A673 (cell line): ENCODE measurements at regions not wholly inside any gene's neighbourhood (a gene's known extent, or its start where the extent isn't known, plus 50 kb on each side); places are given as distances from the start of the nearest gene placed in this dataset.

Experiments used
- BruUV-seq: library from RNA; stranded (reverse); fragments of 400-500 nt; replicated peaks from 2 replicates; lab custom pipeline; 2021; lab: Mats Ljungman, UMichigan
- CTCF ChIA-PET: fragments of 300-600 bp; sonication (Branson Sonifier 250); formaldehyde crosslinking; loops from one replicate; lab custom pipeline; 2022; ENCODE audit warnings: antibody characterized with exemption; lab: Charles Lee
- POLR2A ChIA-PET: fragments of 300-600 bp; sonication (Branson Sonifier 250); formaldehyde crosslinking; loops from one replicate; lab custom pipeline; 2022; ENCODE audit warnings: antibody characterized with exemption; ENCODE audit not compliant: low non-redundant PET; lab: Charles Lee
- DNase-seq: peaks from one replicate; pipeline ENCODE4 v3.0.0-alpha.2; 2015; ENCODE audit warnings: low spot score
- H3K27ac ChIP-seq: fragments of 200-600 bp; sonication (generic); 2 replicates; pipeline ENCODE4 v1.5.1; 2016; ENCODE audit warnings: mixed run types, low read depth, mild to moderate bottlenecking, mixed read lengths, antibody characterized with exemption, low read length; ENCODE audit not compliant: poor library complexity, severe bottlenecking
- H3K27me3 ChIP-seq: fragments of 200-600 bp; sonication (generic); replicated peaks from 2 replicates; pipeline ENCODE4 v1.6.1; 2017; ENCODE audit warnings: mixed run types, low read depth, mild to moderate bottlenecking, mixed read lengths, antibody characterized with exemption, low read length; ENCODE audit not compliant: insufficient read depth, poor library complexity
- H3K36me3 ChIP-seq: fragments of 200-600 bp; sonication (generic); 2 replicates; pipeline ENCODE4 v1.6.1; 2016; ENCODE audit warnings: mixed run types, mild to moderate bottlenecking, mixed read lengths, antibody characterized with exemption, low read length; ENCODE audit not compliant: insufficient read depth, poor library complexity, severe bottlenecking
- H3K4me1 ChIP-seq: fragments of 200-600 bp; sonication (generic); 2 replicates; pipeline ENCODE4 v1.6.1; 2017; ENCODE audit warnings: mixed run types, mild to moderate bottlenecking, mixed read lengths, antibody characterized with exemption, low read length; ENCODE audit not compliant: insufficient read depth, poor library complexity, severe bottlenecking
- H3K4me3 ChIP-seq: fragments of 200-600 bp; sonication (generic); 2 replicates; pipeline ENCODE4 v1.5.1; 2016; ENCODE audit warnings: low read depth, mixed run types, mild to moderate bottlenecking, mixed read lengths, low read length; ENCODE audit not compliant: poor library complexity, severe bottlenecking
- H3K9me3 ChIP-seq: fragments of 200-600 bp; sonication (generic); 2 replicates; pipeline ENCODE4 v1.6.1; 2016; ENCODE audit warnings: mixed run types, low read depth, mild to moderate bottlenecking, mixed read lengths, antibody characterized with exemption, low read length; ENCODE audit not compliant: poor library complexity, severe bottlenecking
- EZH2 ChIP-seq: fragments of 200-600 bp; sonication (generic); IDR thresholded peaks from 2 replicates; pipeline ENCODE4 v1.6.1; 2017; ENCODE audit warnings: borderline replicate concordance, low read depth, mild to moderate bottlenecking, mixed read lengths, antibody characterized with exemption, low read length; ENCODE audit not compliant: poor library complexity, severe bottlenecking
- intact Hi-C: fragments of 100-400 bp; cut with micrococcal nuclease; formaldehyde crosslinking; loops from one replicate; pipeline ENCODE4 v1.10.0; 2022; ENCODE audit not compliant: unreplicated experiment
- TF ChIP-seq, protein P1 (sequence below): fragments of 300-800, 200-600 bp; sonication (generic); conservative IDR thresholded peaks from 2 replicates; pipeline ENCODE4 v1.5.1; 2017; ENCODE audit warnings: low read depth, mild to moderate bottlenecking, antibody characterized with exemption, low read length, moderate library complexity, mixed read lengths

DNA sequence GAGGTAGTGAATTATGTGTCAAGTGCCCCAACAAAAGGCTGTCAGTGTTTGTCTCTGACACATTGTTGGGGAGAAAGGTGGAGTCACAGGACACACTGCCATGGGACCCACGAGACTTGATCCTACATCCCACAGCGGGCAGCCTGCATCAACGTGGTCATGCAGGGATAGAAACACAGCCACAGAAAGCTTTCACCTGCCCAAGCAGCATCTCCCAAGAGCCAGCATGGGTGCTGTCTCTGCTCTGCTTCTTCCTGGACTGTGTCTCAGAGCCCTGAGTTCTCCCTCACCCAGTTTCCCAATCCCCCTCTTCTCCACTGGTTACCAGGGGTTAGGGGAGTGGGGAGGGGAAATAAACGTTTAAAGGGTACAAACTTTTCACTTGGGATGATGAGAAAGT lies 97.2 kb downstream of the VPREB1 start:
- H3K36me3 ChIP-seq: no peaks in the 10 kb centered on the region
- ChIA-PET POLR2A (no interaction called here), CTCF (no interaction called here)
- no peak for DNase-seq
- BruUV-seq: no TSS peak
- no peaks in the 10 kb centered on the region for H3K9me3 ChIP-seq
- H3K27ac ChIP-seq: no peak overlapping the region
- H3K27me3 ChIP-seq: peaks cover 57% of the 10 kb centered on the region
- no peaks in the 10 kb centered on the region for H3K4me1 ChIP-seq
- no peak for TF ChIP-seq EZH2
- TF ChIP-seq, protein P1, sequence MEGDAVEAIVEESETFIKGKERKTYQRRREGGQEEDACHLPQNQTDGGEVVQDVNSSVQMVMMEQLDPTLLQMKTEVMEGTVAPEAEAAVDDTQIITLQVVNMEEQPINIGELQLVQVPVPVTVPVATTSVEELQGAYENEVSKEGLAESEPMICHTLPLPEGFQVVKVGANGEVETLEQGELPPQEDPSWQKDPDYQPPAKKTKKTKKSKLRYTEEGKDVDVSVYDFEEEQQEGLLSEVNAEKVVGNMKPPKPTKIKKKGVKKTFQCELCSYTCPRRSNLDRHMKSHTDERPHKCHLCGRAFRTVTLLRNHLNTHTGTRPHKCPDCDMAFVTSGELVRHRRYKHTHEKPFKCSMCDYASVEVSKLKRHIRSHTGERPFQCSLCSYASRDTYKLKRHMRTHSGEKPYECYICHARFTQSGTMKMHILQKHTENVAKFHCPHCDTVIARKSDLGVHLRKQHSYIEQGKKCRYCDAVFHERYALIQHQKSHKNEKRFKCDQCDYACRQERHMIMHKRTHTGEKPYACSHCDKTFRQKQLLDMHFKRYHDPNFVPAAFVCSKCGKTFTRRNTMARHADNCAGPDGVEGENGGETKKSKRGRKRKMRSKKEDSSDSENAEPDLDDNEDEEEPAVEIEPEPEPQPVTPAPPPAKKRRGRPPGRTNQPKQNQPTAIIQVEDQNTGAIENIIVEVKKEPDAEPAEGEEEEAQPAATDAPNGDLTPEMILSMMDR: no peak
- intact Hi-C loops: no loop called here
- no peak overlapping the region for H3K4me3 ChIP-seq

DNA sequence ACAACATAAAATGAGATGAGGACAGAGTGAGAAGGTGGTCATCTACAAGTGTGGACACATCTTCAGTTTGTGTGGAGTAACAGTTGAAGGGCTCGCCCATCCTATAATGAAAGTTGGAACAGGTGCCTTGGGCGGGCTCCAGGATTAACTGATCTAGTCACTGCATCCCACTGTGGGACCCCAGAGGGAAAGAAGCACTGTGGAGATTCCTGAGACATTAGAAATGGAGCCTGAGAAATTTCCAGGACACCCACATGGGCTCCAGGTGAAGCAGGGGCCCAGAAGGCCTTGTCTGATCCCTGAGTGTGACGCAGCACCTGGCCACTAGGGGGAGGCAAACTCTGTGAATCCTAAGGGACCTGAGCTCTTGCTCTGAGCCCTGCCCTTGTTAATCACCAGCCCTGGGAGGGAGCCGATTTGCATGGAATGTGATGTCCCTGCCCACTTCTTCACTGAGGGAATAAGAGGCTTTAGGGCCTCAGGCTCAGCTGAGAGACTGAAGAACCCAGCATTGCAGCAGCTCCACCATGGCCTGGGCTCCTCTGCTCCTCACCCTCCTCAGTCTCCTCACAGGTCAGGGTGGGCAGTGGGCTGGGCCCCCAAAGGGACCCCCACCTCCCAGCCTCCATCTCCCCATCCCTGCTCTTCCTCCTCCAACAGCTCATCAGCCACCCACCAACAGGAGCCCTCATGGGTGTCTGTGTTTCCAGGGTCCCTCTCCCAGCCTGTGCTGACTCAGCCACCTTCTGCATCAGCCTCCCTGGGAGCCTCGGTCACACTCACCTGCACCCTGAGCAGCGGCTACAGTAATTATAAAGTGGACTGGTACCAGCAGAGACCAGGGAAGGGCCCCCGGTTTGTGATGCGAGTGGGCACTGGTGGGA lies 98.4 kb downstream of the VPREB1 start:
- H3K9me3 ChIP-seq: no peaks in the 10 kb centered on the region
- H3K36me3 ChIP-seq: no peaks in the 10 kb centered on the region
- CTCF ChIA-PET: interaction anchor here (0.5 to 0.7 kb wide), 3 partner anchors 11 to 254 kb away, joined by 3 read pairs; no protein-coding TSS in a partner anchor
- no peak overlapping the region for H3K4me3 ChIP-seq
- POLR2A ChIA-PET: no interaction called here
- H3K27me3 ChIP-seq: peaks cover 57% of the 10 kb centered on the region
- peak; percentile 45 for DNase-seq
- intact Hi-C loops: no loop called here
- BruUV-seq: no TSS peak
- TF ChIP-seq, protein P1: peak; percentile 91
- no peak for TF ChIP-seq EZH2
- H3K27ac ChIP-seq: no peak overlapping the region
- H3K4me1 ChIP-seq: no peaks in the 10 kb centered on the region

DNA sequence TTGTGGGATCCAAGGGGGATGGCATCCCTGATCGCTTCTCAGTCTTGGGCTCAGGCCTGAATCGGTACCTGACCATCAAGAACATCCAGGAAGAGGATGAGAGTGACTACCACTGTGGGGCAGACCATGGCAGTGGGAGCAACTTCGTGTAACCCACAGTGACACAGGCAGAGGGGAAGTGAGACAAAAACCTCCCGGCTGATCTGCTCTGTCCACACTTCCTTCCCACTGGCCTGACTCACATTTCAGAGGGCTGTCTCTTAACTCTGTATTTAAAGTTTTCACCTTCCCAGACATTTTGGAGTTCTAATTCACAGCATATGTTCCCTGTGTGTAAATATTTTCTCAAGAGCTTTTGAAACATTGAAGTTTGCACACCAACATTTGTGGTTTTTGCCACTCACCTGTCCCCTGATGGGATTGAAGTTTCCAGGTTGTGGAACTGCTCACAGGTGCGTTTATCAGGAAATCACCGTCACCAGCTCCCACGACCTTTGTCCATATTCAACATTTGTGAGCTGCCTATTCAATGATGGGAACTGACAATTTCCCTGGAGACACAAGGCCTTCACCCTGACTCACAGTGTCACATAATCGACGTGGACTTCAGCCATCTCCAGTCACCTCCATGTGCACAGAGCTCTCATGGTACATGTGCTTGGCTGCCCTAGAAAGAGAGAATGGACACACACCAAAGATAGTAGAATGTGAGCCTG lies 99.2 kb downstream of the VPREB1 start:
- intact Hi-C loops: no loop called here

More for the DNA sequence above, 99.2 kb downstream of the VPREB1 start:
- ChIA-PET CTCF (no interaction called here), POLR2A (no interaction called here)
- Histone ChIP-seq H3K4me1 (no peaks in the 10 kb centered on the region), H3K27me3 (peaks cover 54% of the 10 kb centered on the region), H3K36me3 (no peaks in the 10 kb centered on the region), H3K9me3 (no peaks in the 10 kb centered on the region), H3K4me3 (no peak overlapping the region), H3K27ac (no peak overlapping the region)
- DNase-seq: no peak
- no TSS peak for BruUV-seq
- TF ChIP-seq EZH2: no peak
- TF ChIP-seq, protein P1: no peak
